ENCODE measurements at regions not wholly inside any gene's neighbourhood (a gene's known extent, or its start where the extent isn't known, plus 50 kb on each side); places are given as distances from the start of the nearest gene placed in this dataset.

- BruUV-seq (replicated peaks), result no TSS peak
- Histone ChIP-seq H3K4me1 (ENCODE audit: insufficient read depth, low read length, poor library complexity, severe bottlenecking) (peaks cover 25% of the 10 kb centered on the region), H3K9me3 (ENCODE audit: low read depth, low read length, poor library complexity, severe bottlenecking) (no peaks in the 10 kb centered on the region), H3K27ac (ENCODE audit: low read depth, low read length, poor library complexity, severe bottlenecking) (no peak overlapping the region), H3K27me3 (replicated peaks; ENCODE audit: insufficient read depth, low read depth, low read length, poor library complexity) (no peaks in the 10 kb centered on the region), H3K36me3 (ENCODE audit: insufficient read depth, low read length, poor library complexity, severe bottlenecking) (no peaks in the 10 kb centered on the region), H3K4me3 (ENCODE audit: low read depth, low read length, poor library complexity, severe bottlenecking) (no peak overlapping the region)
- TF ChIP-seq CTCF (conservative IDR thresholded peaks at IDR 0.05; ENCODE audit: low read depth, low read length) (no peak), EZH2 (IDR thresholded peaks at IDR 0.05; ENCODE audit: borderline replicate concordance, low read depth, low read length, poor library complexity, severe bottlenecking) (no peak)
- intact Hi-C loops (cut with micrococcal nuclease; ENCODE audit: unreplicated experiment), result no loop called here
- peak; percentile 84 for DNase-seq (ENCODE audit: low spot score)
- ChIA-PET POLR2A (ENCODE audit: low non-redundant PET) (no interaction called here), CTCF (no interaction called here)
Measured at GRCh38 chr10:14403881-14404623, 73.3 kb upstream of the FRMD4A start.

GRCh38 chr10:14403359-14403758 is 72.6 kb upstream of the FRMD4A start:
- intact Hi-C loops (cut with micrococcal nuclease; ENCODE audit: unreplicated experiment), result no loop called here
- no peak for DNase-seq (ENCODE audit: low spot score)
- no TSS peak for BruUV-seq (replicated peaks)
- no peaks in the 10 kb centered on the region for H3K36me3 ChIP-seq (ENCODE audit: insufficient read depth, low read length, poor library complexity, severe bottlenecking)
- no peak for TF ChIP-seq EZH2 (IDR thresholded peaks at IDR 0.05; ENCODE audit: borderline replicate concordance, low read depth, low read length, poor library complexity, severe bottlenecking)
- no peak for TF ChIP-seq CTCF (conservative IDR thresholded peaks at IDR 0.05; ENCODE audit: low read depth, low read length)
- H3K27ac ChIP-seq (ENCODE audit: low read depth, low read length, poor library complexity, severe bottlenecking), result no peak overlapping the region
- POLR2A ChIA-PET (ENCODE audit: low non-redundant PET), result no interaction called here
- CTCF ChIA-PET, result no interaction called here
- no peak overlapping the region for H3K4me3 ChIP-seq (ENCODE audit: low read depth, low read length, poor library complexity, severe bottlenecking)
- no peaks in the 10 kb centered on the region for H3K27me3 ChIP-seq (replicated peaks; ENCODE audit: insufficient read depth, low read depth, low read length, poor library complexity)
- no peaks in the 10 kb centered on the region for H3K9me3 ChIP-seq (ENCODE audit: low read depth, low read length, poor library complexity, severe bottlenecking)
- peaks cover 23% of the 10 kb centered on the region for H3K4me1 ChIP-seq (ENCODE audit: insufficient read depth, low read length, poor library complexity, severe bottlenecking)

- Histone ChIP-seq H3K27me3 (replicated peaks; ENCODE audit: insufficient read depth, low read depth, low read length, poor library complexity) (no peaks in the 10 kb centered on the region), H3K36me3 (ENCODE audit: insufficient read depth, low read length, poor library complexity, severe bottlenecking) (no peaks in the 10 kb centered on the region), H3K4me1 (ENCODE audit: insufficient read depth, low read length, poor library complexity, severe bottlenecking) (peaks cover 31% of the 10 kb centered on the region), H3K9me3 (ENCODE audit: low read depth, low read length, poor library complexity, severe bottlenecking) (no peaks in the 10 kb centered on the region), H3K4me3 (ENCODE audit: low read depth, low read length, poor library complexity, severe bottlenecking) (no peak overlapping the region), H3K27ac (ENCODE audit: low read depth, low read length, poor library complexity, severe bottlenecking) (no peak overlapping the region)
- CTCF ChIA-PET, result no interaction called here
- no TSS peak for BruUV-seq (replicated peaks)
- TF ChIP-seq CTCF (conservative IDR thresholded peaks at IDR 0.05; ENCODE audit: low read depth, low read length) (no peak), EZH2 (IDR thresholded peaks at IDR 0.05; ENCODE audit: borderline replicate concordance, low read depth, low read length, poor library complexity, severe bottlenecking) (no peak)
- POLR2A ChIA-PET (ENCODE audit: low non-redundant PET), result no interaction called here
- peak; percentile 24 for DNase-seq (ENCODE audit: low spot score)
- intact Hi-C loops (cut with micrococcal nuclease; ENCODE audit: unreplicated experiment), result no loop called here
Measured at GRCh38 chr10:14399641-14400040, 68.9 kb upstream of the FRMD4A start.

All from A673 (cell line).